ENCODE measurements at regions not wholly inside any gene's neighbourhood (a gene's known extent, or its start where the extent isn't known, plus 50 kb on each side); places are given as distances from the start of the nearest gene placed in this dataset.

- DNase-seq (ENCODE audit: low read depth, low spot score) (no peak), FAIRE-seq (no peak)
- dilution Hi-C loops (cut with MboI; ENCODE audit: extremely low pct_ligation_motif_present, low sequenced_read_pairs): no loop called here
- Histone ChIP-seq H3K9me3 (ENCODE audit: control insufficient read depth, low read depth, low read length) (no peaks in the 10 kb centered on the region), H3K27me3 (ENCODE audit: control insufficient read depth, extremely low read depth, insufficient read depth, low read length) (no peaks in the 10 kb centered on the region), H3K9me1 (ENCODE audit: control insufficient read depth, extremely low read depth, insufficient read depth, low read length) (no peaks in the 10 kb centered on the region), H3K36me3 (ENCODE audit: control insufficient read depth in 2 of 2, extremely low read depth in 1 of 2, insufficient read depth in 2 of 2, low read length in 2 of 2) (no peaks in the 10 kb centered on the region), H3K9ac (ENCODE audit: control insufficient read depth, extremely low read depth, insufficient read depth, low read length) (no peak overlapping the region), H4K20me1 (ENCODE audit: control insufficient read depth, extremely low read depth, insufficient read depth, low read length) (no peaks in the 10 kb centered on the region), H3K4me2 (ENCODE audit: control insufficient read depth, extremely low read depth, insufficient read depth, low read depth, low read length) (no peak overlapping the region), H3K27ac (ENCODE audit: control insufficient read depth, insufficient read depth, low read length) (no peak overlapping the region), H3K4me3 (ENCODE audit: control insufficient read depth in 2 of 3, extremely low read depth in 1 of 3, insufficient read depth in 2 of 3, low read depth in 1 of 3, low read length in 3 of 3) (no peak overlapping the region), H3K79me2 (ENCODE audit: control insufficient read depth, insufficient read depth, low read length) (no peaks in the 10 kb centered on the region), H2AFZ (ENCODE audit: control insufficient read depth, low read length) (no peak overlapping the region), H3K4me1 (ENCODE audit: control insufficient read depth, extremely low read depth, insufficient read depth, low read length) (no peaks in the 10 kb centered on the region)
- TF ChIP-seq, protein P1, sequence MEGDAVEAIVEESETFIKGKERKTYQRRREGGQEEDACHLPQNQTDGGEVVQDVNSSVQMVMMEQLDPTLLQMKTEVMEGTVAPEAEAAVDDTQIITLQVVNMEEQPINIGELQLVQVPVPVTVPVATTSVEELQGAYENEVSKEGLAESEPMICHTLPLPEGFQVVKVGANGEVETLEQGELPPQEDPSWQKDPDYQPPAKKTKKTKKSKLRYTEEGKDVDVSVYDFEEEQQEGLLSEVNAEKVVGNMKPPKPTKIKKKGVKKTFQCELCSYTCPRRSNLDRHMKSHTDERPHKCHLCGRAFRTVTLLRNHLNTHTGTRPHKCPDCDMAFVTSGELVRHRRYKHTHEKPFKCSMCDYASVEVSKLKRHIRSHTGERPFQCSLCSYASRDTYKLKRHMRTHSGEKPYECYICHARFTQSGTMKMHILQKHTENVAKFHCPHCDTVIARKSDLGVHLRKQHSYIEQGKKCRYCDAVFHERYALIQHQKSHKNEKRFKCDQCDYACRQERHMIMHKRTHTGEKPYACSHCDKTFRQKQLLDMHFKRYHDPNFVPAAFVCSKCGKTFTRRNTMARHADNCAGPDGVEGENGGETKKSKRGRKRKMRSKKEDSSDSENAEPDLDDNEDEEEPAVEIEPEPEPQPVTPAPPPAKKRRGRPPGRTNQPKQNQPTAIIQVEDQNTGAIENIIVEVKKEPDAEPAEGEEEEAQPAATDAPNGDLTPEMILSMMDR (optimal IDR thresholded peaks at IDR 0.05 in 1 of 3, IDR thresholded peaks at IDR 0.05 in 1 of 3, conservative IDR thresholded peaks at IDR 0.05 in 1 of 3; ENCODE audit: extremely low read depth in 1 of 3, insufficient read depth in 2 of 3, low read length in 3 of 3): no peak
- TF ChIP-seq EZH2 (IDR thresholded peaks at IDR 0.05; ENCODE audit: low read length): no peak
These were observed 494.2 kb downstream of the MTRR start for GRCh38 chr5:8363138-8363537.

DNA sequence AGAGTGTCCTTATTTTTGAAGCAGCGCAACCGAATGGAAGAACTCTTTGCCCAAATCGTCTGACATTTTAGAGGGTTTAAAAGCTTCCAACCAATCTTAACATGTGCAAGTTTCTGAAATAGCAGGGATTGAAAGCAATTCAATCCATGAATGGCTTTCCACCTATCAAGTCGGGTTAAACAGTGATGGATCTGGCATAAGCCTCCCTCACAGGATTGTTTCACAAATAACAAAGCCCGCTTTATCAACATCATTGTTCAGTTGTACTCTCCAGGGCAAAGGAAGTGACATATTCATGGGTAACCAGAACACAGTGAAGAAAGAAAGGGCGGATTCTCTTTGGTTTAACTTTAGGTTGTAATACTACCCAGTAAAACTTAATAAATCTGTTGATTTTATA lies 497.3 kb downstream of the MTRR start:
- H3K4me2 ChIP-seq (ENCODE audit: control insufficient read depth, extremely low read depth, insufficient read depth, low read depth, low read length): no peak overlapping the region
- H3K36me3 ChIP-seq (ENCODE audit: control insufficient read depth in 2 of 2, extremely low read depth in 1 of 2, insufficient read depth in 2 of 2, low read length in 2 of 2): no peaks in the 10 kb centered on the region
- H2AFZ ChIP-seq (ENCODE audit: control insufficient read depth, low read length): no peak overlapping the region
- H3K27me3 ChIP-seq (ENCODE audit: control insufficient read depth, extremely low read depth, insufficient read depth, low read length): no peaks in the 10 kb centered on the region
- no peaks in the 10 kb centered on the region for H3K9me1 ChIP-seq (ENCODE audit: control insufficient read depth, extremely low read depth, insufficient read depth, low read length)
- FAIRE-seq (no peak), DNase-seq (ENCODE audit: low read depth, low spot score) (no peak)
- H4K20me1 ChIP-seq (ENCODE audit: control insufficient read depth, extremely low read depth, insufficient read depth, low read length): no peaks in the 10 kb centered on the region
- H3K9ac ChIP-seq (ENCODE audit: control insufficient read depth, extremely low read depth, insufficient read depth, low read length): no peak overlapping the region
- no peak overlapping the region for H3K27ac ChIP-seq (ENCODE audit: control insufficient read depth, insufficient read depth, low read length)
- H3K79me2 ChIP-seq (ENCODE audit: control insufficient read depth, insufficient read depth, low read length): no peaks in the 10 kb centered on the region
- dilution Hi-C loops (cut with MboI; ENCODE audit: extremely low pct_ligation_motif_present, low sequenced_read_pairs): no loop called here
- TF ChIP-seq, protein P1 (optimal IDR thresholded peaks at IDR 0.05 in 1 of 3, IDR thresholded peaks at IDR 0.05 in 1 of 3, conservative IDR thresholded peaks at IDR 0.05 in 1 of 3; ENCODE audit: extremely low read depth in 1 of 3, insufficient read depth in 2 of 3, low read length in 3 of 3): no peak
- no peak for TF ChIP-seq EZH2 (IDR thresholded peaks at IDR 0.05; ENCODE audit: low read length)
- no peak overlapping the region for H3K4me3 ChIP-seq (ENCODE audit: control insufficient read depth in 2 of 3, extremely low read depth in 1 of 3, insufficient read depth in 2 of 3, low read depth in 1 of 3, low read length in 3 of 3)
- H3K4me1 ChIP-seq (ENCODE audit: control insufficient read depth, extremely low read depth, insufficient read depth, low read length): no peaks in the 10 kb centered on the region
- no peaks in the 10 kb centered on the region for H3K9me3 ChIP-seq (ENCODE audit: control insufficient read depth, low read depth, low read length)

Measured in keratinocyte (primary cell).